ENCODE measurements at regions not wholly inside any gene's neighbourhood (a gene's known extent, or its start where the extent isn't known, plus 50 kb on each side); places are given as distances from the start of the nearest gene placed in this dataset.

DNA sequence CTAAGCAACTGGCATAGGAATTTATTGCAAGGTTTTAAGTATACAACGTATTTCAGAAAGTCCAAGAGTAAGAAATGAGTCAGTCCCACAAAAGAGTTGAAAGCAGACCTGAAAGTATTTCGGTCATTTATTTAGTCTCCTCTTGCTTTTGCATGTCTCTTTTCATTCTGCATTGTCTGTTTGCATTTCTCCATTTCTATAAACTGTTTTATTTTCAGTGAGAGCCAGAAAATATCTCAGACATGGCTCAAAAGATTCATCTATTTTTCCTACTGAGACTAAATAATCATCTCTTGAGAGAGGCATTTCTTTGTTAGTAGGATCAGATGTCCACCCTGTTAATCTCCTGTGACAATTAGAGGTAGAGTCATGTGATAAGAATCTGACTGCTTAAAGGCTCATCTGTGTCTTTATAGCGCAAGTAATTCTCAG lies 219.1 kb upstream of the CCDC179 start:
- Histone ChIP-seq H3K4me1 (no peaks in the 10 kb centered on the region), H3K9me3 (replicated peaks) (no peaks in the 10 kb centered on the region), H3K4me3 (no peak overlapping the region), H3K27me3 (ENCODE audit: low read depth) (no peaks in the 10 kb centered on the region), H3K27ac (replicated peaks) (no peak overlapping the region), H3K36me3 (no peaks in the 10 kb centered on the region)
- TF ChIP-seq, protein P1, sequence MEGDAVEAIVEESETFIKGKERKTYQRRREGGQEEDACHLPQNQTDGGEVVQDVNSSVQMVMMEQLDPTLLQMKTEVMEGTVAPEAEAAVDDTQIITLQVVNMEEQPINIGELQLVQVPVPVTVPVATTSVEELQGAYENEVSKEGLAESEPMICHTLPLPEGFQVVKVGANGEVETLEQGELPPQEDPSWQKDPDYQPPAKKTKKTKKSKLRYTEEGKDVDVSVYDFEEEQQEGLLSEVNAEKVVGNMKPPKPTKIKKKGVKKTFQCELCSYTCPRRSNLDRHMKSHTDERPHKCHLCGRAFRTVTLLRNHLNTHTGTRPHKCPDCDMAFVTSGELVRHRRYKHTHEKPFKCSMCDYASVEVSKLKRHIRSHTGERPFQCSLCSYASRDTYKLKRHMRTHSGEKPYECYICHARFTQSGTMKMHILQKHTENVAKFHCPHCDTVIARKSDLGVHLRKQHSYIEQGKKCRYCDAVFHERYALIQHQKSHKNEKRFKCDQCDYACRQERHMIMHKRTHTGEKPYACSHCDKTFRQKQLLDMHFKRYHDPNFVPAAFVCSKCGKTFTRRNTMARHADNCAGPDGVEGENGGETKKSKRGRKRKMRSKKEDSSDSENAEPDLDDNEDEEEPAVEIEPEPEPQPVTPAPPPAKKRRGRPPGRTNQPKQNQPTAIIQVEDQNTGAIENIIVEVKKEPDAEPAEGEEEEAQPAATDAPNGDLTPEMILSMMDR (IDR thresholded peaks at IDR 0.05; ENCODE audit: borderline replicate concordance) = no peak
- DNase-seq = no peak
- intact Hi-C loops (cut with micrococcal nuclease) = no loop called here

DNA sequence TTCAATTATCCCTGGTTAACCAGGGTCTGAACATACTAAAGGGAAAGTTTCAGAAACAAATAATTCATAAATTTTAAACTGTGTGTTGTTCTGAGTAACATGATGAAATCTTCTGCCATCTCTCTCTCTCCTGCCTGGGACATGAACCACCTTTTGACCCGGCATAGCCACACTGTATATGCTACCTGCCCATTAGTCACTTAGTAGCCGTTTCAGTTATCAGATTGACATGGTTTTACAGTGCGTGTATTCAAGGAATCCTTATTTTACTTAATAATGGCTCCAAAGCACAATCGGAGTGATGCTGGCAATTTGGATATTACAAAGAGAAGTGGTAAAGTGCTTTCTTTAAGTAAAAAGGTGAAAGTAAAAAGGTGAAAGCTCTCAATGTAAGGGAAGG lies 227.1 kb upstream of the CCDC179 start:
- no peaks in the 10 kb centered on the region for H3K36me3 ChIP-seq
- no peak for DNase-seq
- H3K4me3 ChIP-seq = no peak overlapping the region
- no peaks in the 10 kb centered on the region for H3K9me3 ChIP-seq (replicated peaks)
- intact Hi-C loops (cut with micrococcal nuclease) = no loop called here
- no peaks in the 10 kb centered on the region for H3K27me3 ChIP-seq (ENCODE audit: low read depth)
- TF ChIP-seq, protein P1 (IDR thresholded peaks at IDR 0.05; ENCODE audit: borderline replicate concordance) = no peak
- H3K27ac ChIP-seq (replicated peaks) = no peak overlapping the region
- H3K4me1 ChIP-seq = peaks cover 4% of the 10 kb centered on the region

DNA sequence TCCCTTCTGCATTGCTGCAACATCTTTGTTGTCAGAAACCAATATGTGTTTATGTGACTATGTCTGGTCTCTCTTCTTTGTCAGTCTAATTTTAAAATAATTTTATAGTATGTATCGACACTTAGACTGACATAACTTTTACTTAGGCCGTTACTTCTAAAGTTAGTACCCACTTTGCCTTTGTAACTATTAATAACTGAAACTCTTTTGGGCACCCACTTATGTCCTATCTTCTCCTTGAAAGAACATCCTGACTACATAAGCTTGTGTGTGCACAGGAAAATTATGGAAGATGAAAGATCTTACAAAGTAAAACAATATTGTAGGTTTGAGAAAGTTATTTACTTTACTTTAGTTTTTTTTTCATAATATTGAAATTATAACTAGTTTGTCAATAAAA lies 230.4 kb upstream of the CCDC179 start:
- peak overlapping the region; percentile 8 for H3K4me3 ChIP-seq
- no peaks in the 10 kb centered on the region for H3K27me3 ChIP-seq (ENCODE audit: low read depth)
- peaks cover 4% of the 10 kb centered on the region for H3K4me1 ChIP-seq
- H3K27ac ChIP-seq (replicated peaks) = no peak overlapping the region
- no peaks in the 10 kb centered on the region for H3K9me3 ChIP-seq (replicated peaks)
- TF ChIP-seq, protein P1 (IDR thresholded peaks at IDR 0.05; ENCODE audit: borderline replicate concordance) = no peak
- DNase-seq = no peak
- intact Hi-C loops (cut with micrococcal nuclease) = no loop called here
- no peaks in the 10 kb centered on the region for H3K36me3 ChIP-seq

DNA sequence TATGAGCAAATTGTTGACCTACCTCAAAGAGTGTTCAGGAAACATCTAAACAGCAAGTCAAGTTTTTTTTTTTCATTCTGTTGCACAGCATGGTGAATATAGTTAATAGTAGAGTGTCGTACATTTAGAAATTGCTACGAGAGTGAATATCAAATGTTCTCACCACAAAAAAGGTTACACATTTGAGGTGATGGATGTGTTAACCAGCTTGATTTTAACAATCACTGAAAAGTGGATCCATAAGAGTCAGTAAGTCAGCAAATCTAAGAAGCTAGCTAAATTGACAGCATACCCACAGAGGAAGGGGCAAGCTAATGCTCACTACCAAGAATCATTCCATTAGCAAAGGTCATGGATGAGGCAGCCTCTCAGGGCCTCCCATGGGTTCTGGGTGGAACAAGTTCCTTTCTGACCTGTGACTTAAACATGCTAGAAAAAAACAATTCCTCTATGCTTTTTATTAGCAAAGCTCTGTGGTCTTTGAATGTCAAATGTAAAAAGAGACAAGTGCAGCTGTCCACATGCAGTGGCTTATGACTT lies 235.4 kb upstream of the CCDC179 start:
- Histone ChIP-seq H3K27ac (replicated peaks) (no peak overlapping the region), H3K4me3 (no peak overlapping the region), H3K4me1 (peaks cover 4% of the 10 kb centered on the region), H3K27me3 (ENCODE audit: low read depth) (no peaks in the 10 kb centered on the region), H3K9me3 (replicated peaks) (no peaks in the 10 kb centered on the region), H3K36me3 (no peaks in the 10 kb centered on the region)
- TF ChIP-seq, protein P1 (IDR thresholded peaks at IDR 0.05; ENCODE audit: borderline replicate concordance) = no peak
- intact Hi-C loops (cut with micrococcal nuclease) = no loop called here
- no peak for DNase-seq

DNA sequence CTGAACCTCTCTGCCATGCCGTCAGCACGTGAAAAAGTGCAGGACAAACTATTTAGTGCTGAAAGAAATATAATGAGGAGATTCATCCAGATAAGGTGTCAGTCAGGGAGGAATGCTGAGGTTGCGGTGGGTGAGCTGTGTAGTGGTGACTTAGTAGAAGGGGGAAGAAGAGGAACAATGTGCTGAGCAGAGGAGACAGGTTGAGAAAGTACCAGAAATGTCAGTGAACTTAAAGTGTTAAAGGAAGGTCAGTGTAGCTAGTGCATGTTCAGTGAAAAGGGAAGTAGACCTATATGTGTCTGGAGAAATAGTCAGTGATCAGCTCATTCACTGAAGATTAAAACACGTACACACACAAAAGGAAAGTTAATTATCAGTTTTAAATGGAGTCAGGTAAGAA lies 237.6 kb upstream of the CCDC179 start:
- no peaks in the 10 kb centered on the region for H3K36me3 ChIP-seq
- intact Hi-C loops (cut with micrococcal nuclease) = no loop called here
- no peak overlapping the region for H3K4me3 ChIP-seq

More for the DNA sequence above, 237.6 kb upstream of the CCDC179 start:
- Histone ChIP-seq H3K9me3 (replicated peaks) (peaks cover 8% of the 10 kb centered on the region), H3K27me3 (ENCODE audit: low read depth) (no peaks in the 10 kb centered on the region), H3K4me1 (no peaks in the 10 kb centered on the region), H3K27ac (replicated peaks) (no peak overlapping the region)
- DNase-seq = no peak
- TF ChIP-seq, protein P1 (IDR thresholded peaks at IDR 0.05; ENCODE audit: borderline replicate concordance) = no peak
